Naive B cell (primary cell): ENCODE measurements at regions not wholly inside any gene's neighbourhood (a gene's known extent, or its start where the extent isn't known, plus 50 kb on each side); places are given as distances from the start of the nearest gene placed in this dataset.

Experiments used
- ATAC-seq, 2 donors: fragments of 150-1000 bp; cut with Tn5 transposase; 2 replicates each; pipeline ENCODE4 v1.10.0; 2021; ENCODE audit warnings: low read depth in 2 of 2, mild to moderate bottlenecking in 2 of 2, moderate library complexity in 2 of 2
- DNase-seq: peaks from one replicate; pipeline ENCODE4 v3.0.0; 2022
- H3K27ac Mint-ChIP-seq, 6 donors: one replicate each; pipeline ENCODE4 v1.8.0; 2020 to 2022; ENCODE audit warnings: mild to moderate bottlenecking in 6 of 6, mixed read lengths in 6 of 6, moderate library complexity in 5 of 6, inconsistent platforms in 2 of 6
- H3K27me3 Mint-ChIP-seq, 3 donors: one replicate each; pipeline ENCODE4 v1.8.0; 2021 to 2022; ENCODE audit warnings: mixed read lengths in 3 of 3, mild to moderate bottlenecking in 1 of 3
- H3K36me3 Mint-ChIP-seq, 2 donors: one replicate each; pipeline ENCODE4 v1.8.0; 2020 to 2022; ENCODE audit warnings: mixed read lengths in 2 of 2, inconsistent platforms in 1 of 2, mild to moderate bottlenecking in 1 of 2
- H3K4me1 Mint-ChIP-seq, 3 donors: one replicate each; pipeline ENCODE4 v1.8.0; 2020 to 2022; ENCODE audit warnings: mixed read lengths in 3 of 3, inconsistent platforms in 1 of 3, mild to moderate bottlenecking in 1 of 3, moderate library complexity in 1 of 3
- H3K4me3 Mint-ChIP-seq, 8 donors: one replicate each; pipeline ENCODE4 v1.8.0; 2020 to 2022; ENCODE audit warnings: mild to moderate bottlenecking in 8 of 8, mixed read lengths in 8 of 8, moderate library complexity in 8 of 8, inconsistent platforms in 2 of 8
- H3K9me3 Mint-ChIP-seq, 7 donors: one replicate each; pipeline ENCODE4 v1.8.0; 2020 to 2022; ENCODE audit warnings: mixed read lengths in 7 of 7, mild to moderate bottlenecking in 5 of 7, inconsistent platforms in 2 of 7, moderate library complexity in 1 of 7

- Mint-ChIP-seq H3K4me1 (no peaks in the 10 kb centered on the region), H3K27me3 (peaks cover 0 to 4% (median 0%) of the 10 kb centered on the region in 3 donors), H3K9me3 (peaks cover 0 to 10% (median 7%) of the 10 kb centered on the region in 7 donors), H3K4me3 (peak overlapping the region in 1 of 8 donors; percentile 9), H3K27ac (no peak overlapping the region), H3K36me3 (no peaks in the 10 kb centered on the region)
- DNase-seq (no peak), ATAC-seq (no peak)
Measured at GRCh38 chr2:14364471-14364870, 268.0 kb upstream of the LRATD1 start.

GRCh38 chr2:14385043-14385442 lies 247.5 kb upstream of the LRATD1 start:
- H3K4me3 Mint-ChIP-seq, result no peak overlapping the region
- no peak for ATAC-seq
- H3K9me3 Mint-ChIP-seq, result peaks cover 0 to 4% (median 0%) of the 10 kb centered on the region in 7 donors
- H3K27ac Mint-ChIP-seq, result no peak overlapping the region
- DNase-seq, result no peak
- H3K4me1 Mint-ChIP-seq, result no peaks in the 10 kb centered on the region
- H3K36me3 Mint-ChIP-seq, result no peaks in the 10 kb centered on the region
- H3K27me3 Mint-ChIP-seq, result no peaks in the 10 kb centered on the region

- Mint-ChIP-seq H3K4me3 (no peak overlapping the region), H3K27ac (no peak overlapping the region), H3K4me1 (no peaks in the 10 kb centered on the region), H3K9me3 (peaks cover 0 to 2% (median 0%) of the 10 kb centered on the region in 7 donors), H3K36me3 (no peaks in the 10 kb centered on the region), H3K27me3 (no peaks in the 10 kb centered on the region)
- no peak for ATAC-seq
- no peak for DNase-seq
Measured at GRCh38 chr2:14387332-14387731, 245.2 kb upstream of the LRATD1 start.

- Mint-ChIP-seq H3K4me1 (no peaks in the 10 kb centered on the region), H3K36me3 (no peaks in the 10 kb centered on the region), H3K27ac (no peak overlapping the region), H3K27me3 (no peaks in the 10 kb centered on the region), H3K9me3 (peaks cover 0 to 2% (median 0%) of the 10 kb centered on the region in 7 donors), H3K4me3 (no peak overlapping the region)
- no peak for DNase-seq
- ATAC-seq, result no peak
Measured at GRCh38 chr2:14388724-14389123, 243.8 kb upstream of the LRATD1 start.

- no peaks in the 10 kb centered on the region for H3K4me1 Mint-ChIP-seq
- DNase-seq (no peak), ATAC-seq (no peak)
- no peak overlapping the region for H3K4me3 Mint-ChIP-seq
- H3K27ac Mint-ChIP-seq, result no peak overlapping the region
- H3K27me3 Mint-ChIP-seq, result no peaks in the 10 kb centered on the region
- peaks cover 0 to 4% (median 0%) of the 10 kb centered on the region in 7 donors for H3K9me3 Mint-ChIP-seq
- H3K36me3 Mint-ChIP-seq, result no peaks in the 10 kb centered on the region
Measured at GRCh38 chr2:14396533-14397083, 235.9 kb upstream of the LRATD1 start.

GRCh38 chr2:14398641-14399040 lies 233.9 kb upstream of the LRATD1 start:
- Mint-ChIP-seq H3K4me3 (no peak overlapping the region), H3K9me3 (peaks cover 0 to 2% (median 0%) of the 10 kb centered on the region in 7 donors), H3K27ac (no peak overlapping the region), H3K27me3 (no peaks in the 10 kb centered on the region), H3K36me3 (no peaks in the 10 kb centered on the region), H3K4me1 (no peaks in the 10 kb centered on the region)
- DNase-seq (no peak), ATAC-seq (no peak)

- ATAC-seq (no peak), DNase-seq (no peak)
- H3K9me3 Mint-ChIP-seq, result peaks cover 0 to 2% (median 0%) of the 10 kb centered on the region in 7 donors
- H3K36me3 Mint-ChIP-seq, result no peaks in the 10 kb centered on the region
- H3K4me1 Mint-ChIP-seq, result no peaks in the 10 kb centered on the region
- H3K27me3 Mint-ChIP-seq, result no peaks in the 10 kb centered on the region
- H3K4me3 Mint-ChIP-seq, result no peak overlapping the region
- H3K27ac Mint-ChIP-seq, result no peak overlapping the region
Measured at GRCh38 chr2:14401873-14402272, 230.6 kb upstream of the LRATD1 start.

GRCh38 chr2:14408695-14409094 lies 223.8 kb upstream of the LRATD1 start:
- Mint-ChIP-seq H3K4me1 (no peaks in the 10 kb centered on the region), H3K27ac (no peak overlapping the region), H3K9me3 (peaks cover 0 to 15% (median 10%) of the 10 kb centered on the region in 7 donors), H3K36me3 (no peaks in the 10 kb centered on the region), H3K27me3 (no peaks in the 10 kb centered on the region), H3K4me3 (no peak overlapping the region)
- ATAC-seq (no peak), DNase-seq (no peak)

GRCh38 chr2:14417551-14417950 lies 215.0 kb upstream of the LRATD1 start:
- no peak overlapping the region for H3K27ac Mint-ChIP-seq
- no peak overlapping the region for H3K4me3 Mint-ChIP-seq
- H3K27me3 Mint-ChIP-seq, result no peaks in the 10 kb centered on the region
- no peaks in the 10 kb centered on the region for H3K36me3 Mint-ChIP-seq
- H3K4me1 Mint-ChIP-seq, result no peaks in the 10 kb centered on the region
- ATAC-seq, result no peak
- H3K9me3 Mint-ChIP-seq, result peaks cover 2 to 19% (median 10%) of the 10 kb centered on the region in 7 donors
- DNase-seq, result no peak

- H3K27me3 Mint-ChIP-seq, result no peaks in the 10 kb centered on the region
- H3K4me3 Mint-ChIP-seq, result no peak overlapping the region
- H3K9me3 Mint-ChIP-seq, result peaks cover 2 to 18% (median 9%) of the 10 kb centered on the region in 7 donors
Measured at GRCh38 chr2:14418115-14418514, 214.4 kb upstream of the LRATD1 start.

GRCh38 chr2:14420851-14421250 lies 211.7 kb upstream of the LRATD1 start:
- Mint-ChIP-seq H3K4me1 (no peaks in the 10 kb centered on the region), H3K9me3 (peaks cover 2 to 11% (median 8%) of the 10 kb centered on the region in 7 donors), H3K4me3 (no peak overlapping the region), H3K36me3 (no peaks in the 10 kb centered on the region), H3K27ac (no peak overlapping the region), H3K27me3 (no peaks in the 10 kb centered on the region)
- DNase-seq, result no peak
- no peak for ATAC-seq

More at GRCh38 chr2:14418115-14418514, 214.4 kb upstream of the LRATD1 start:
- Mint-ChIP-seq H3K4me1 (no peaks in the 10 kb centered on the region), H3K36me3 (no peaks in the 10 kb centered on the region), H3K27ac (no peak overlapping the region)
- ATAC-seq (no peak), DNase-seq (no peak)

- no peaks in the 10 kb centered on the region for H3K36me3 Mint-ChIP-seq
- no peaks in the 10 kb centered on the region for H3K27me3 Mint-ChIP-seq
- DNase-seq, result no peak
- H3K9me3 Mint-ChIP-seq, result peaks cover 2 to 12% (median 6%) of the 10 kb centered on the region in 7 donors
- no peaks in the 10 kb centered on the region for H3K4me1 Mint-ChIP-seq
- ATAC-seq, result no peak
- H3K27ac Mint-ChIP-seq, result peak overlapping the region in 1 of 6 donors; percentile 20
- no peak overlapping the region for H3K4me3 Mint-ChIP-seq
Measured at GRCh38 chr2:14422426-14422825, 210.1 kb upstream of the LRATD1 start.

- Mint-ChIP-seq H3K27ac (no peak overlapping the region), H3K4me1 (no peaks in the 10 kb centered on the region), H3K9me3 (peaks cover 2 to 12% (median 6%) of the 10 kb centered on the region in 7 donors), H3K27me3 (no peaks in the 10 kb centered on the region), H3K4me3 (no peak overlapping the region), H3K36me3 (no peaks in the 10 kb centered on the region)
- ATAC-seq (no peak), DNase-seq (no peak)
Measured at GRCh38 chr2:14423145-14423906, 209.2 kb upstream of the LRATD1 start.
